H1 (cell line): ENCODE measurements at regions not wholly inside any gene's neighbourhood (a gene's known extent, or its start where the extent isn't known, plus 50 kb on each side); places are given as distances from the start of the nearest gene placed in this dataset.

Experiments
- CTCF ChIA-PET: fragments of 300-600 bp; sonication (Branson Sonifier 250); formaldehyde crosslinking; loops from one replicate; lab custom pipeline; 2021; ENCODE audit not compliant: partially characterized antibody; lab: Charles Lee
- POLR2A ChIA-PET: fragments of 300-600 bp; sonication (Branson Sonifier 250); formaldehyde crosslinking; loops from one replicate; lab custom pipeline; 2021; ENCODE audit warnings: inconsistent platforms; ENCODE audit not compliant: partially characterized antibody; lab: Charles Lee
- DNase-seq, 2 experiments: peaks; one replicate each; pipeline versions ENCODE4 v3.0.0 to v3.0.0-alpha.2; 2010 to 2022; ENCODE audit warnings: low spot score in 2 of 2, low read depth in 1 of 2, mixed read lengths in 1 of 2
- FAIRE-seq: peaks from 2 replicates; lab custom pipeline; 2011; peaks lifted over from hg19 to GRCh38; lab: Jason Lieb, UNC
- H2AFZ ChIP-seq: 2 replicates; pipeline ENCODE4 v1.8.1; 2012; ENCODE audit warnings: low read length, inconsistent platforms
- H2AK5ac ChIP-seq: 2 replicates; pipeline ENCODE4 v1.6.1; 2013; ENCODE audit warnings: low read depth, low read length
- H2BK120ac ChIP-seq: replicated peaks from 2 replicates; pipeline ENCODE3; 2013; ENCODE audit warnings: low read depth, low read length, inconsistent platforms
- H2BK12ac ChIP-seq: 2 replicates; pipeline ENCODE4 v1.6.1; 2013; ENCODE audit warnings: low read depth, low read length
- H2BK15ac ChIP-seq: 2 replicates; pipeline ENCODE4 v1.6.1; 2013; ENCODE audit warnings: low read length
- H2BK20ac ChIP-seq: 2 replicates; pipeline ENCODE4 v1.6.1; 2013; ENCODE audit warnings: low read length
- H2BK5ac ChIP-seq: 2 replicates; pipeline ENCODE4 v1.6.1; 2013; ENCODE audit warnings: low read depth, low read length
- H3K14ac ChIP-seq: 2 replicates; pipeline ENCODE4 v1.6.1; 2013; ENCODE audit warnings: inconsistent platforms; ENCODE audit not compliant: insufficient read length
- H3K18ac ChIP-seq: 2 replicates; pipeline ENCODE4 v1.6.1; 2013; ENCODE audit warnings: low read length; ENCODE audit errors: extremely low read depth
- H3K23ac ChIP-seq: 2 replicates; pipeline ENCODE4 v1.6.1; 2013; ENCODE audit warnings: inconsistent platforms; ENCODE audit not compliant: insufficient read length
- H3K23me2 ChIP-seq: 2 replicates; pipeline ENCODE4 v1.6.1; 2013; ENCODE audit warnings: low read depth, low read length
- H3K27ac ChIP-seq: 2 replicates; pipeline ENCODE4 v1.6.1; 2011; ENCODE audit warnings: low read depth, low read length, inconsistent platforms
- H3K27me3 ChIP-seq, 4 experiments: replicated peaks in 1 of 4; 1 replicate in 1 of 4; 2 replicates in 3 of 4; pipeline versions ENCODE4 v1.6.1 to v1.8.1; 2011 to 2013; ENCODE audit warnings: low read length in 3 of 4, mild to moderate bottlenecking in 3 of 4, inconsistent platforms in 2 of 4, mixed read lengths in 2 of 4, moderate library complexity in 1 of 4; ENCODE audit not compliant: control insufficient read depth in 3 of 4, insufficient read depth in 3 of 4; ENCODE audit errors: extremely low read depth in 1 of 4
- H3K36me3 ChIP-seq, 4 experiments: 2 replicates each; pipeline versions ENCODE4 v1.6.1 to v1.8.1; 2011 to 2013; ENCODE audit warnings: mild to moderate bottlenecking in 4 of 4, low read length in 3 of 4, moderate library complexity in 2 of 4, control low read depth in 1 of 4, inconsistent platforms in 1 of 4; ENCODE audit not compliant: insufficient read depth in 4 of 4, control insufficient read depth in 2 of 4
- H3K4ac ChIP-seq: replicated peaks from 2 replicates; pipeline ENCODE3; 2013; ENCODE audit warnings: low read length, low read depth, mixed read lengths, inconsistent platforms; ENCODE audit not compliant: insufficient read length
- H3K4me1 ChIP-seq, 4 experiments: replicated peaks in 1 of 4; 1 replicate in 1 of 4; 2 replicates in 3 of 4; pipeline versions ENCODE4 v1.6.1 to v1.8.1; 2011 to 2013; ENCODE audit warnings: low read length in 3 of 4, inconsistent platforms in 2 of 4, mixed read lengths in 1 of 4; ENCODE audit not compliant: insufficient read depth in 4 of 4, control insufficient read depth in 3 of 4
- H3K4me2 ChIP-seq, 2 experiments: 2 replicates each; pipeline versions ENCODE4 v1.6.1 to v1.8.1; 2011 to 2013; ENCODE audit warnings: low read depth in 2 of 2, low read length in 2 of 2, control low read depth in 1 of 2, inconsistent platforms in 1 of 2, mild to moderate bottlenecking in 1 of 2; ENCODE audit not compliant: insufficient read depth in 1 of 2
- H3K4me3 ChIP-seq, 4 experiments: fragments of 200-600, 300-600 bp in 1 of 4; sonication (generic), shearing (Covaris generic), sonication (Bioruptor Twin) in 1 of 4; 2 replicates each; pipeline versions ENCODE4 v1.5.1 to v1.8.1; 2011 to 2016; ENCODE audit warnings: low read length in 4 of 4, low read depth in 3 of 4, control low read depth in 2 of 4, inconsistent platforms in 2 of 4, mild to moderate bottlenecking in 2 of 4, mixed read lengths in 1 of 4, moderate library complexity in 1 of 4; ENCODE audit not compliant: insufficient read depth in 2 of 4; ENCODE audit errors: extremely low read depth in 1 of 4
- H3K56ac ChIP-seq: replicated peaks from 2 replicates; pipeline ENCODE3; 2013; ENCODE audit warnings: low read depth, mild to moderate bottlenecking, mixed read lengths, low read length, inconsistent platforms; ENCODE audit not compliant: insufficient read length
- H3K79me1 ChIP-seq: 2 replicates; pipeline ENCODE4 v1.6.1; 2013; ENCODE audit warnings: low read depth, low read length, control low read depth
- H3K79me2 ChIP-seq, 2 experiments: 2 replicates each; pipeline versions ENCODE4 v1.6.1 to v1.8.1; 2012 to 2013; ENCODE audit warnings: low read length in 2 of 2, mild to moderate bottlenecking in 2 of 2, inconsistent platforms in 1 of 2; ENCODE audit not compliant: insufficient read depth in 2 of 2, control insufficient read depth in 1 of 2
- H3K9ac ChIP-seq, 4 experiments: replicated peaks in 1 of 4; 1 replicate in 1 of 4; 2 replicates in 3 of 4; pipeline versions ENCODE4 v1.6.1 to v1.8.1; 2011 to 2013; ENCODE audit warnings: low read depth in 3 of 4, low read length in 3 of 4, control low read depth in 2 of 4, mild to moderate bottlenecking in 2 of 4, moderate library complexity in 2 of 4, inconsistent platforms in 1 of 4; ENCODE audit errors: extremely low read depth in 1 of 4
- H3K9me3 ChIP-seq, 2 experiments: 2 replicates each; pipeline versions ENCODE4 v1.6.1 to v1.8.1; 2012 to 2013; ENCODE audit warnings: mild to moderate bottlenecking in 2 of 2, moderate library complexity in 2 of 2, control low read depth in 1 of 2, inconsistent platforms in 1 of 2, low read depth in 1 of 2, low read length in 1 of 2, mixed read lengths in 1 of 2; ENCODE audit not compliant: insufficient read depth in 2 of 2
- H4K20me1 ChIP-seq, 2 experiments: replicated peaks in 1 of 2; 2 replicates each; pipeline versions ENCODE3 to v1.8.1; 2011 to 2013; ENCODE audit warnings: inconsistent platforms in 2 of 2, low read length in 2 of 2, mild to moderate bottlenecking in 1 of 2; ENCODE audit not compliant: insufficient read depth in 2 of 2, control insufficient read depth in 1 of 2
- H4K5ac ChIP-seq: 2 replicates; pipeline ENCODE4 v1.6.1; 2013; ENCODE audit warnings: low read length, low read depth, mixed read lengths, inconsistent platforms; ENCODE audit not compliant: insufficient read length
- H4K8ac ChIP-seq: 2 replicates; pipeline ENCODE4 v1.8.0; 2013; ENCODE audit warnings: mild to moderate bottlenecking, moderate library complexity, low read length, inconsistent platforms; ENCODE audit not compliant: insufficient read depth; ENCODE audit errors: extremely low read depth
- H4K91ac ChIP-seq: replicated peaks from 2 replicates; pipeline ENCODE3; 2013; ENCODE audit warnings: low read length, mixed read lengths, inconsistent platforms; ENCODE audit not compliant: insufficient read length
- ASH2L ChIP-seq: fragments of 200-600, 300-600 bp; sonication (generic); IDR thresholded peaks from one replicate; pipeline ENCODE4 v1.7.1; 2017; ENCODE audit warnings: low read length
- CBX5 ChIP-seq: fragments of 300-800, 300-1000 bp; sonication (generic); IDR thresholded peaks from 2 replicates; pipeline ENCODE4 v1.7.1; 2016; ENCODE audit warnings: antibody characterized with exemption, low read length, low read depth
- GABPA ChIP-seq: IDR thresholded peaks from 2 replicates; pipeline ENCODE4 v1.6.1; 2011; ENCODE audit warnings: mild to moderate bottlenecking, low read length, moderate library complexity, borderline replicate concordance; ENCODE audit not compliant: insufficient read depth
- HDAC6 ChIP-seq: IDR thresholded peaks from one replicate; pipeline ENCODE4 v1.7.1; 2012; ENCODE audit warnings: low read depth, mild to moderate bottlenecking, inconsistent platforms, low read length, moderate library complexity
- PHF8 ChIP-seq: fragments of 200-600 bp; sonication (generic); conservative IDR thresholded peaks from 2 replicates; pipeline ENCODE4 v1.7.1; 2012; ENCODE audit warnings: low read depth, mild to moderate bottlenecking, inconsistent platforms, low read length, moderate library complexity
- SAP30 ChIP-seq: fragments of 300-600 bp; sonication (generic); IDR thresholded peaks from 2 replicates; pipeline ENCODE4 v1.7.1; 2012; ENCODE audit warnings: low read length, moderate library complexity, mild to moderate bottlenecking, inconsistent platforms; ENCODE audit not compliant: insufficient read depth, insufficient replicate concordance
- ZNF274 ChIP-seq: IDR thresholded peaks from 2 replicates; pipeline ENCODE4 v1.7.0; 2012; ENCODE audit warnings: low read length, borderline replicate concordance; ENCODE audit errors: extremely low read depth
- WGBS, 2 experiments: shearing (Covaris generic) in 1 of 2; methylation state at CpG; one replicate each; pipeline versions ENCODE4 v1.1.6 to v1.1.7; 2013 to 2015; ENCODE audit warnings: low lambda C conversion rate in 2 of 2, mixed read lengths in 2 of 2, inconsistent platforms in 1 of 2, low coverage in 1 of 2, missing lambda C conversion rate in 1 of 2; ENCODE audit not compliant: insufficient replicate concordance in 2 of 2, insufficient coverage in 1 of 2, insufficient read length in 1 of 2; ENCODE audit errors: extremely low coverage in 1 of 2, missing lambda C conversion rate in 1 of 2; 5-methylcytosine and 5-hydroxymethylcytosine counted together
- TF ChIP-seq, protein P1 (sequence below), 3 experiments: IDR thresholded peaks; 1 replicate in 2 of 3; 2 replicates in 1 of 3; pipeline versions ENCODE4 v1.5.1 to v1.6.1; 2011; ENCODE audit warnings: low read length in 3 of 3, mild to moderate bottlenecking in 3 of 3, inconsistent platforms in 2 of 3, low read depth in 1 of 3, moderate library complexity in 1 of 3; ENCODE audit not compliant: insufficient read depth in 1 of 3; ENCODE audit errors: control extremely low read depth in 1 of 3

DNA sequence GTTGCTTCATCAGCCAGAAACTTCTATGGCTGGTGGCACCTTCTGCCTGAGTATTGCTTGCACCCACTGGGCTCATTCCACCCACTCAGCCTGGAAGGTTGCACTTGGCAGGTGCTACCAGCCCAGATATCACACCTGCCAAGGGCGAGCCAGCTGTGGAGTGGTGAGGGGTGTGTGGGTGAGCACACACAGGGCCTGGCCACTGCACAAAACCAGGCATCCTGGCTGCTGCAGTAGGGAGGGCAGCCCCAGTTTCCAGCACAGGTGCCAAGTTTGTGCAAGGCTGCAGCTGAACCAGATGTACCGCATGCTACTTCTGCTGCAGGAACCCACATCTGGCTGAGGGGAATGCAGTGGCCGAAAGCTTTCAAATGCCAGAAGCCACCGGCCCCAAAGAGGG lies 1147.8 kb downstream of the FSCB start:
- Histone ChIP-seq H3K4ac (no peak overlapping the region), H2BK120ac (no peak overlapping the region), H3K9ac (no peak overlapping the region), H3K27ac (no peak overlapping the region), H3K4me1 (no peaks in the 10 kb centered on the region), H4K5ac (no peak overlapping the region), H3K79me2 (no peaks in the 10 kb centered on the region), H3K18ac (no peak overlapping the region), H3K27me3 (no peaks in the 10 kb centered on the region), H3K79me1 (no peaks in the 10 kb centered on the region), H3K9me3 (no peaks in the 10 kb centered on the region), H2AFZ (peak overlapping the region; percentile 13; the same call in 1 of the 2 replicates), H2BK12ac (no peak overlapping the region), H2BK20ac (no peak overlapping the region), H3K4me3 (no peak overlapping the region), H3K23me2 (no peaks in the 10 kb centered on the region), H3K14ac (no peak overlapping the region), H4K20me1 (peaks cover 0 to 1% of the 10 kb centered on the region in 2 experiments), H3K4me2 (no peak overlapping the region), H2BK15ac (no peak overlapping the region), H2BK5ac (no peak overlapping the region), H3K36me3 (no peaks in the 10 kb centered on the region), H3K56ac (no peak overlapping the region), H4K91ac (no peak overlapping the region), H4K8ac (peak overlapping the region; percentile 35; the same call in 1 of the 2 replicates), H2AK5ac (no peak overlapping the region), H3K23ac (no peak overlapping the region)
- WGBS, 2 experiments: 97% methylated on average over 4 of the region's 4 CpGs; no CpG with 5 or more reads in 1 of the 2 experiments
- ChIA-PET CTCF (interaction anchor here (1.2 kb wide), 1 partner anchor 132 kb away, joined by 4 read pairs; no protein-coding TSS in a partner anchor), POLR2A (no interaction called here)
- no peak for TF ChIP-seq ZNF274
- no peak for TF ChIP-seq GABPA
- TF ChIP-seq PHF8: no peak
- no peak for TF ChIP-seq HDAC6
- TF ChIP-seq ASH2L: no peak
- TF ChIP-seq, protein P1, sequence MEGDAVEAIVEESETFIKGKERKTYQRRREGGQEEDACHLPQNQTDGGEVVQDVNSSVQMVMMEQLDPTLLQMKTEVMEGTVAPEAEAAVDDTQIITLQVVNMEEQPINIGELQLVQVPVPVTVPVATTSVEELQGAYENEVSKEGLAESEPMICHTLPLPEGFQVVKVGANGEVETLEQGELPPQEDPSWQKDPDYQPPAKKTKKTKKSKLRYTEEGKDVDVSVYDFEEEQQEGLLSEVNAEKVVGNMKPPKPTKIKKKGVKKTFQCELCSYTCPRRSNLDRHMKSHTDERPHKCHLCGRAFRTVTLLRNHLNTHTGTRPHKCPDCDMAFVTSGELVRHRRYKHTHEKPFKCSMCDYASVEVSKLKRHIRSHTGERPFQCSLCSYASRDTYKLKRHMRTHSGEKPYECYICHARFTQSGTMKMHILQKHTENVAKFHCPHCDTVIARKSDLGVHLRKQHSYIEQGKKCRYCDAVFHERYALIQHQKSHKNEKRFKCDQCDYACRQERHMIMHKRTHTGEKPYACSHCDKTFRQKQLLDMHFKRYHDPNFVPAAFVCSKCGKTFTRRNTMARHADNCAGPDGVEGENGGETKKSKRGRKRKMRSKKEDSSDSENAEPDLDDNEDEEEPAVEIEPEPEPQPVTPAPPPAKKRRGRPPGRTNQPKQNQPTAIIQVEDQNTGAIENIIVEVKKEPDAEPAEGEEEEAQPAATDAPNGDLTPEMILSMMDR (IDR thresholded peaks at IDR 0.05; ENCODE audit: control extremely low read depth in 1 of 3, insufficient read depth in 1 of 3, low read depth in 1 of 3, low read length in 3 of 3): no peak
- TF ChIP-seq CBX5: no peak
- TF ChIP-seq SAP30: no peak
- FAIRE-seq: no peak
- DNase-seq: no peak
